Muscle layer of duodenum (tissue), 2 donors: ENCODE measurements at regions not wholly inside any gene's neighbourhood (a gene's known extent, or its start where the extent isn't known, plus 50 kb on each side); places are given as distances from the start of the nearest gene placed in this dataset.

Experiments used
- H3K27ac ChIP-seq: one replicate; pipeline ENCODE4 v1.7.0; 2013; ENCODE audit warnings: mild to moderate bottlenecking, low read length
- H3K27me3 ChIP-seq: one replicate; pipeline ENCODE4 v1.7.0; 2013; ENCODE audit warnings: low read depth, mild to moderate bottlenecking, control low read depth, low read length
- H3K36me3 ChIP-seq, 2 donors: one replicate each; pipeline ENCODE4 v1.7.0; 2013; ENCODE audit warnings: low read length in 2 of 2, control low read depth in 1 of 2, mild to moderate bottlenecking in 1 of 2; ENCODE audit not compliant: insufficient read depth in 2 of 2, control insufficient read depth in 1 of 2
- H3K4me1 ChIP-seq, 2 donors: one replicate each; pipeline ENCODE4 v1.7.0; 2013; ENCODE audit warnings: low read length in 2 of 2, mild to moderate bottlenecking in 2 of 2, control low read depth in 1 of 2, moderate library complexity in 1 of 2; ENCODE audit not compliant: insufficient read depth in 2 of 2, control insufficient read depth in 1 of 2
- H3K4me3 ChIP-seq, 2 donors: one replicate each; pipeline ENCODE4 v1.7.0; 2013; ENCODE audit warnings: low read length in 2 of 2, low read depth in 1 of 2, mild to moderate bottlenecking in 1 of 2
- H3K9me3 ChIP-seq, 2 donors: one replicate each; pipeline ENCODE4 v1.7.0; 2013; ENCODE audit warnings: low read length in 2 of 2, control low read depth in 1 of 2, mild to moderate bottlenecking in 1 of 2; ENCODE audit not compliant: control insufficient read depth in 1 of 2
- donor health status: healthy.

- H3K4me3 ChIP-seq, result no peak overlapping the region
- H3K27me3 ChIP-seq, result no peaks in the 10 kb centered on the region
- H3K36me3 ChIP-seq, result no peaks in the 10 kb centered on the region
- H3K4me1 ChIP-seq, result no peaks in the 10 kb centered on the region
- H3K9me3 ChIP-seq, result peaks cover 0 to 4% of the 10 kb centered on the region in 2 donors
- no peak overlapping the region for H3K27ac ChIP-seq
Observed at GRCh38 chr2:172351586-172351985, 75.8 kb upstream of the ITGA6 start.

- no peaks in the 10 kb centered on the region for H3K27me3 ChIP-seq
- H3K4me3 ChIP-seq, result no peak overlapping the region
- H3K36me3 ChIP-seq, result no peaks in the 10 kb centered on the region
- H3K9me3 ChIP-seq, result no peaks in the 10 kb centered on the region
- H3K27ac ChIP-seq, result no peak overlapping the region
- peaks cover 0 to 4% of the 10 kb centered on the region in 2 donors for H3K4me1 ChIP-seq
Observed at GRCh38 chr2:172354347-172354746, 73.0 kb upstream of the ITGA6 start.

- Histone ChIP-seq H3K9me3 (no peaks in the 10 kb centered on the region), H3K36me3 (no peaks in the 10 kb centered on the region), H3K27me3 (no peaks in the 10 kb centered on the region), H3K4me1 (peaks cover 0 to 4% of the 10 kb centered on the region in 2 donors), H3K4me3 (no peak overlapping the region), H3K27ac (no peak overlapping the region)
Observed at GRCh38 chr2:172357442-172357841, 69.9 kb upstream of the ITGA6 start.

- Histone ChIP-seq H3K27me3 (no peaks in the 10 kb centered on the region), H3K4me3 (no peak overlapping the region), H3K4me1 (peaks cover 0 to 4% of the 10 kb centered on the region in 2 donors), H3K9me3 (no peaks in the 10 kb centered on the region), H3K27ac (no peak overlapping the region), H3K36me3 (no peaks in the 10 kb centered on the region)
Observed at GRCh38 chr2:172358691-172359556, 68.5 kb upstream of the ITGA6 start.

- Histone ChIP-seq H3K27me3 (no peaks in the 10 kb centered on the region), H3K4me3 (no peak overlapping the region), H3K36me3 (no peaks in the 10 kb centered on the region), H3K27ac (no peak overlapping the region), H3K9me3 (no peaks in the 10 kb centered on the region), H3K4me1 (peaks cover 0 to 4% of the 10 kb centered on the region in 2 donors)
Observed at GRCh38 chr2:172361360-172361759, 66.0 kb upstream of the ITGA6 start.

GRCh38 chr2:172361840-172362239 is 65.5 kb upstream of the ITGA6 start:
- Histone ChIP-seq H3K36me3 (no peaks in the 10 kb centered on the region), H3K9me3 (no peaks in the 10 kb centered on the region), H3K27ac (no peak overlapping the region), H3K27me3 (no peaks in the 10 kb centered on the region), H3K4me3 (no peak overlapping the region), H3K4me1 (peaks cover 0 to 4% of the 10 kb centered on the region in 2 donors)

- H3K4me3 ChIP-seq, result no peak overlapping the region
- H3K36me3 ChIP-seq, result no peaks in the 10 kb centered on the region
- H3K27me3 ChIP-seq, result no peaks in the 10 kb centered on the region
- H3K4me1 ChIP-seq, result no peaks in the 10 kb centered on the region
- no peak overlapping the region for H3K27ac ChIP-seq
- H3K9me3 ChIP-seq, result peaks cover 0 to 9% of the 10 kb centered on the region in 2 donors
Observed at GRCh38 chr2:172364261-172364660, 63.1 kb upstream of the ITGA6 start.

- Histone ChIP-seq H3K27me3 (no peaks in the 10 kb centered on the region), H3K9me3 (peaks cover 0 to 11% of the 10 kb centered on the region in 2 donors), H3K4me1 (no peaks in the 10 kb centered on the region), H3K4me3 (no peak overlapping the region), H3K27ac (no peak overlapping the region), H3K36me3 (no peaks in the 10 kb centered on the region)
Observed at GRCh38 chr2:172366596-172367150, 60.7 kb upstream of the ITGA6 start.

GRCh38 chr2:172370821-172371455 is 56.4 kb upstream of the ITGA6 start:
- Histone ChIP-seq H3K27ac (no peak overlapping the region), H3K27me3 (no peaks in the 10 kb centered on the region), H3K4me1 (no peaks in the 10 kb centered on the region), H3K4me3 (no peak overlapping the region), H3K36me3 (no peaks in the 10 kb centered on the region), H3K9me3 (peaks cover 0 to 11% of the 10 kb centered on the region in 2 donors)

- H3K9me3 ChIP-seq, result peaks cover 0 to 11% of the 10 kb centered on the region in 2 donors
- no peaks in the 10 kb centered on the region for H3K27me3 ChIP-seq
- H3K36me3 ChIP-seq, result no peaks in the 10 kb centered on the region
- no peak overlapping the region for H3K27ac ChIP-seq
- H3K4me3 ChIP-seq, result no peak overlapping the region
- no peaks in the 10 kb centered on the region for H3K4me1 ChIP-seq
Observed at GRCh38 chr2:172372436-172372835, 55.0 kb upstream of the ITGA6 start.

- H3K36me3 ChIP-seq, result no peaks in the 10 kb centered on the region
- H3K4me1 ChIP-seq, result no peaks in the 10 kb centered on the region
- H3K27ac ChIP-seq, result no peak overlapping the region
- no peaks in the 10 kb centered on the region for H3K27me3 ChIP-seq
- H3K9me3 ChIP-seq, result peaks cover 0 to 10% of the 10 kb centered on the region in 2 donors
- no peak overlapping the region for H3K4me3 ChIP-seq
Observed at GRCh38 chr2:172373076-172373475, 54.3 kb upstream of the ITGA6 start.
